HL-60 (cell line): ENCODE measurements at regions not wholly inside any gene's neighbourhood (a gene's known extent, or its start where the extent isn't known, plus 50 kb on each side); places are given as distances from the start of the nearest gene placed in this dataset.
"Not testable (repeated sequence)": the region's sequence is repeated elsewhere in the genome, so short reads cannot be mapped to it uniquely, and the experiment has no call there.

ENCODE experiments used
- DNase-seq, 2 experiments: peaks; one replicate each; pipeline ENCODE4 v3.0.0-alpha.2; 2010 to 2020; ENCODE audit warnings: low read depth in 1 of 2, low spot score in 1 of 2
- H3K27ac ChIP-seq: fragments of 250-450 bp; sonication (Bioruptor Pico); replicated peaks from 2 replicates; pipeline ENCODE4 v1.5.1; 2020; ENCODE audit warnings: mild to moderate bottlenecking, moderate library complexity
- H3K27me3 ChIP-seq: fragments of 250-450 bp; sonication (Bioruptor Pico); 2 replicates; pipeline ENCODE4 v1.5.1; 2021; ENCODE audit warnings: mild to moderate bottlenecking, moderate library complexity; ENCODE audit not compliant: insufficient read depth, poor library complexity, severe bottlenecking
- H3K4me3 ChIP-seq: replicated peaks from 2 replicates; pipeline ENCODE4 v1.5.1; 2011; ENCODE audit warnings: mild to moderate bottlenecking, control low read depth, low read length; ENCODE audit not compliant: insufficient read depth
- GABPA ChIP-seq: IDR thresholded peaks from 2 replicates; pipeline ENCODE4 v1.6.1; 2012; ENCODE audit warnings: low read depth
- POLR2AphosphoS5 ChIP-seq: IDR thresholded peaks from 2 replicates; pipeline ENCODE4 v1.6.1; 2012; ENCODE audit warnings: low read depth
- SPI1 ChIP-seq: IDR thresholded peaks from 2 replicates; pipeline ENCODE4 v1.6.1; 2012; ENCODE audit warnings: low read depth, mild to moderate bottlenecking, borderline replicate concordance
- TF ChIP-seq, protein P1 (sequence below): IDR thresholded peaks from one replicate; pipeline ENCODE4 v1.5.1; 2011; ENCODE audit warnings: low read length, control low read depth, inconsistent platforms; ENCODE audit not compliant: insufficient read depth
- TF ChIP-seq, protein P2 (sequence below): IDR thresholded peaks from 2 replicates; pipeline ENCODE4 v1.6.1; 2012; ENCODE audit warnings: low read depth; ENCODE audit not compliant: insufficient replicate concordance

DNA sequence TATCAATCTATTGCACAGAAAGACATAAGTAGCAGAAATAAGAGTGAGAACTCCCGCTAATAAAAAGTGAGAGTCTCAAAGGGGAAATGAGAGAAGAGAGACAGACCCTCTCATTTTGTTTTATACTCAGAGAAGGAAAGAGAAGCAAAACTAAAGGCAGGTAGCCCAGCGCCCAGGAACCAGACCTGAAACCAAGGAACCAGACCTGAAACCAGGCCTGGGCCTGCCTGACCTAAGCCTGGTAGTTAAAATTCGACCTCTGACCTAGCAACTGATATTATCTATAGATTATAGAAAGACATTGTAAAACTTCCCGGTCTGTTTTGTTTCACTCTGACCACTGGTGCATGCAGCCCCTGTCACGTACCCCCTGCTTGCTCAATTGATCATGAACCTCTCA, 134.5 kb upstream of the SEMA6A start:
- TF ChIP-seq SPI1 (no peak), GABPA (no peak), POLR2AphosphoS5 (no peak)
- TF ChIP-seq, protein P1, sequence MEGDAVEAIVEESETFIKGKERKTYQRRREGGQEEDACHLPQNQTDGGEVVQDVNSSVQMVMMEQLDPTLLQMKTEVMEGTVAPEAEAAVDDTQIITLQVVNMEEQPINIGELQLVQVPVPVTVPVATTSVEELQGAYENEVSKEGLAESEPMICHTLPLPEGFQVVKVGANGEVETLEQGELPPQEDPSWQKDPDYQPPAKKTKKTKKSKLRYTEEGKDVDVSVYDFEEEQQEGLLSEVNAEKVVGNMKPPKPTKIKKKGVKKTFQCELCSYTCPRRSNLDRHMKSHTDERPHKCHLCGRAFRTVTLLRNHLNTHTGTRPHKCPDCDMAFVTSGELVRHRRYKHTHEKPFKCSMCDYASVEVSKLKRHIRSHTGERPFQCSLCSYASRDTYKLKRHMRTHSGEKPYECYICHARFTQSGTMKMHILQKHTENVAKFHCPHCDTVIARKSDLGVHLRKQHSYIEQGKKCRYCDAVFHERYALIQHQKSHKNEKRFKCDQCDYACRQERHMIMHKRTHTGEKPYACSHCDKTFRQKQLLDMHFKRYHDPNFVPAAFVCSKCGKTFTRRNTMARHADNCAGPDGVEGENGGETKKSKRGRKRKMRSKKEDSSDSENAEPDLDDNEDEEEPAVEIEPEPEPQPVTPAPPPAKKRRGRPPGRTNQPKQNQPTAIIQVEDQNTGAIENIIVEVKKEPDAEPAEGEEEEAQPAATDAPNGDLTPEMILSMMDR = no peak
- TF ChIP-seq, protein P2, sequence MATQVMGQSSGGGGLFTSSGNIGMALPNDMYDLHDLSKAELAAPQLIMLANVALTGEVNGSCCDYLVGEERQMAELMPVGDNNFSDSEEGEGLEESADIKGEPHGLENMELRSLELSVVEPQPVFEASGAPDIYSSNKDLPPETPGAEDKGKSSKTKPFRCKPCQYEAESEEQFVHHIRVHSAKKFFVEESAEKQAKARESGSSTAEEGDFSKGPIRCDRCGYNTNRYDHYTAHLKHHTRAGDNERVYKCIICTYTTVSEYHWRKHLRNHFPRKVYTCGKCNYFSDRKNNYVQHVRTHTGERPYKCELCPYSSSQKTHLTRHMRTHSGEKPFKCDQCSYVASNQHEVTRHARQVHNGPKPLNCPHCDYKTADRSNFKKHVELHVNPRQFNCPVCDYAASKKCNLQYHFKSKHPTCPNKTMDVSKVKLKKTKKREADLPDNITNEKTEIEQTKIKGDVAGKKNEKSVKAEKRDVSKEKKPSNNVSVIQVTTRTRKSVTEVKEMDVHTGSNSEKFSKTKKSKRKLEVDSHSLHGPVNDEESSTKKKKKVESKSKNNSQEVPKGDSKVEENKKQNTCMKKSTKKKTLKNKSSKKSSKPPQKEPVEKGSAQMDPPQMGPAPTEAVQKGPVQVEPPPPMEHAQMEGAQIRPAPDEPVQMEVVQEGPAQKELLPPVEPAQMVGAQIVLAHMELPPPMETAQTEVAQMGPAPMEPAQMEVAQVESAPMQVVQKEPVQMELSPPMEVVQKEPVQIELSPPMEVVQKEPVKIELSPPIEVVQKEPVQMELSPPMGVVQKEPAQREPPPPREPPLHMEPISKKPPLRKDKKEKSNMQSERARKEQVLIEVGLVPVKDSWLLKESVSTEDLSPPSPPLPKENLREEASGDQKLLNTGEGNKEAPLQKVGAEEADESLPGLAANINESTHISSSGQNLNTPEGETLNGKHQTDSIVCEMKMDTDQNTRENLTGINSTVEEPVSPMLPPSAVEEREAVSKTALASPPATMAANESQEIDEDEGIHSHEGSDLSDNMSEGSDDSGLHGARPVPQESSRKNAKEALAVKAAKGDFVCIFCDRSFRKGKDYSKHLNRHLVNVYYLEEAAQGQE = no peak
- no peak overlapping the region for H3K27ac ChIP-seq

DNA sequence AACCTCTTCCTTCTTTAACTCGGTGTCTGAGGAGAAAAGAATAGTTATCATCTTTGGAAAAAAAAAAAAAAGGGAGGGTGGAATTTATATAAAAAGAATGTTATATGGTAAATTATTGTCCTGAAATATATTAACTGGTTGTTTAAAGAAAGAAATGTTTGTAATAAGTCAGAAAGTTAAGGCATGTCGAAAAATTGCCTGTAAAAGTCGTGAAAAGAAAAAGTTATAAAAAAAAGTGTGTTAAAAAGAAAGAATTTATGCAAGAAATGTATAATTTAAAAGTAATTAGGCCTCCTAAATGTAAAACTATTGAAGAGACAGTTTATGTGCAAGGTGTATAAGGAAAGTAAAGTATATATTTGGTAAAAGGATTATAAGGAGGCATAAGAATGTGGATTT, 130.5 kb upstream of the SEMA6A start:
- H3K4me3 ChIP-seq, H3K27me3 ChIP-seq, DNase-seq, H3K27ac ChIP-seq: not testable (repeated sequence)

More for the DNA sequence above, 134.5 kb upstream of the SEMA6A start:
- Histone ChIP-seq H3K27me3 (no peaks in the 10 kb centered on the region), H3K4me3 (no peak overlapping the region)
- DNase-seq = no peak

DNA sequence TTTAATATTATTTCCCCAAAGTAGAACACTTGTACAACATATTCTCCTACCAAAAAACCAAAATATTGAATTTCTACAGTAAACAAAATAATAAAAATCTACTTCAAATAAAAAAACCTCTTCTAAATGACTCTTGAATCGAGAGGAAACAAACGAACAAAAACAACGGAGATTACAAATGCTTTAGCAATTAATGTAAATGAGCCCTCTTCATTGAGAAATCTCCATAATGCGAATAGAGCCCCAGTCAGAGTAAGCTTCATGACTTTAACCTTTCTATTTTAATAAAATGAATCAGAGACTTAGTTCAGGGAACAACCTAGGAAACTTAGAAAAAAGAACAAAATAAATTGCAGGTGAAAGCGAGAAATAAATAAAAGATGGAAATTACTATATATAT, 129.3 kb upstream of the SEMA6A start:
- Histone ChIP-seq H3K27ac (no peak overlapping the region), H3K27me3 (no peaks in the 10 kb centered on the region), H3K4me3 (no peak overlapping the region)
- no peak for DNase-seq
- TF ChIP-seq SPI1 (no peak), GABPA (no peak), POLR2AphosphoS5 (no peak)
- TF ChIP-seq, protein P2 = no peak
- TF ChIP-seq, protein P1 = no peak

DNA sequence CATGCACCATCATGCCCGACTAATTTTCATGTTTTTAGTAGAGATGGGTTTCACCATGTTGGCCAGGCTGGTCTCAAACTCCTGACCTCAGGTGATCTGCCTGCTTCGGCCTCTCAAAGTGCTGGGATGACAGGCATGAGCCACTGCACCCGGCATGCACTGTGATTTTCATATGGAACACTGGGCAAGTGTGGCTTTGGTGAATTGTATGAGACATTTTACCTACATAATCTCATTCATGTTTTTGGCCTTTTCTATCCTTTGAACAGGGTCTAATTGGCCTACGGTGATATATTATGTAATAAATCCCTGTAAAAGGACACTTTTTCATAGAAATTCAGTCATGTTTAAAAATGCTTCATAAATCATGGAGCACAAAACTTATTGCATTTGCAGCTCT, 128.7 kb upstream of the SEMA6A start:
- Histone ChIP-seq H3K27ac (no peak overlapping the region), H3K4me3 (no peak overlapping the region), H3K27me3 (no peaks in the 10 kb centered on the region)
- TF ChIP-seq GABPA (no peak), POLR2AphosphoS5 (no peak), SPI1 (no peak)
- TF ChIP-seq, protein P1 = no peak
- TF ChIP-seq, protein P2 = no peak
- DNase-seq = no peak
